ENCODE measurements at regions not wholly inside any gene's neighbourhood (a gene's known extent, or its start where the extent isn't known, plus 50 kb on each side); places are given as distances from the start of the nearest gene placed in this dataset.

DNA sequence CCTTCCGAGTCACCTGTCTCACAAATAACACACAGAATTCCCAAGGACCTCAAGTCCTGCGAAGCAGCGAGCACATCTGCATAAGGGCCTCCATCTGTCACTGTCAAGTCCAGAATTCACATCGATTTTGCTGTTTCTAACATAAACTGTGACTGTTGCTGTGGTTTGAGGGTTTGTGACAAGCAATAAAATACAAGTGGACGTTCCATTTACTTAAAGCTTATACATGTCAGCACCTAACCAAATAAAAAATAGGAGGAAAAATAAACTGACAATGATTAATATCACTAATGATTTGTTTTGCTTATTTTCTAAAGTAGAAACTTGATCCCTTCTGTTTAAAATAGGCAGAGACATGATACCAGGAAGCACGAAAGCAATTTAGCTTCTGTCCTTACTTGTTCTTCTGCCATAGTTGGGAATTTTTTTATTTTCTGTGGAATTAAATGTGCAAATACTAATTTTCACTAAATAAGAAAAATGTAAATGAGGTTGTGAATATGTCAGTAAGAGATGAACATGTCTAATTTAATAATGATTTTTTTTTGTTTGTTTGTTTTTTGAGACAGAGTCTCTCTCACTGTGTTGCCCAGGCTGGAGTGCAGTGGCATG lies 279.1 kb downstream of the FGF9 start:
- TF ChIP-seq, protein P1, sequence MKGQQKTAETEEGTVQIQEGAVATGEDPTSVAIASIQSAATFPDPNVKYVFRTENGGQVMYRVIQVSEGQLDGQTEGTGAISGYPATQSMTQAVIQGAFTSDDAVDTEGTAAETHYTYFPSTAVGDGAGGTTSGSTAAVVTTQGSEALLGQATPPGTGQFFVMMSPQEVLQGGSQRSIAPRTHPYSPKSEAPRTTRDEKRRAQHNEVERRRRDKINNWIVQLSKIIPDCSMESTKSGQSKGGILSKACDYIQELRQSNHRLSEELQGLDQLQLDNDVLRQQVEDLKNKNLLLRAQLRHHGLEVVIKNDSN (CRISPR knock-in tag; IDR thresholded peaks at IDR 0.05), result no peak
- TF ChIP-seq, protein P2, sequence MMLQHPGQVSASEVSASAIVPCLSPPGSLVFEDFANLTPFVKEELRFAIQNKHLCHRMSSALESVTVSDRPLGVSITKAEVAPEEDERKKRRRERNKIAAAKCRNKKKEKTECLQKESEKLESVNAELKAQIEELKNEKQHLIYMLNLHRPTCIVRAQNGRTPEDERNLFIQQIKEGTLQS (IDR thresholded peaks at IDR 0.05), result no peak
- TF ChIP-seq, protein P2 (CRISPR knock-in tag; conservative IDR thresholded peaks at IDR 0.05), result no peak
- TF ChIP-seq POLR2A (conservative IDR thresholded peaks at IDR 0.05) (no peak), ATF2 (CRISPR knock-in tag; IDR thresholded peaks at IDR 0.05) (no peak), JUNB (CRISPR knock-in tag; conservative IDR thresholded peaks at IDR 0.05) (no peak)
